Esophagus squamous epithelium (tissue), 4 donors: ENCODE measurements at regions not wholly inside any gene's neighbourhood (a gene's known extent, or its start where the extent isn't known, plus 50 kb on each side); places are given as distances from the start of the nearest gene placed in this dataset.
A peak's percentile ranks its signal among the peaks of the same experiment; 100 is the strongest.

Experiments
- CTCF ChIP-seq, 6 experiments: fragments of 450-650 bp in 4 of 6; fragments of 200-600 bp in 2 of 6; sonication (generic) in 2 of 6; IDR thresholded peaks; one replicate each; pipeline ENCODE4 v1.5.1; 2016 to 2019; ENCODE audit warnings: antibody characterized with exemption in 6 of 6, mild to moderate bottlenecking in 4 of 6, moderate library complexity in 4 of 6
- POLR2A ChIP-seq, 4 donors: fragments of 450-650 bp; IDR thresholded peaks; one replicate each; pipeline ENCODE4 v1.6.1; 2017; ENCODE audit warnings: antibody characterized with exemption in 4 of 4, mild to moderate bottlenecking in 4 of 4, moderate library complexity in 3 of 4

GRCh38 chr20:7094438-7094997 is 327.0 kb downstream of the BMP2 start:
- TF ChIP-seq CTCF (IDR thresholded peaks at IDR 0.05) (peak in 5 of 6 experiments; percentile 32 to 73 (median 44)), POLR2A (IDR thresholded peaks at IDR 0.05) (no peak)
